ENCODE measurements at regions not wholly inside any gene's neighbourhood (a gene's known extent, or its start where the extent isn't known, plus 50 kb on each side); places are given as distances from the start of the nearest gene placed in this dataset.

GRCh38 chr9:124183772-124184171 is 74.0 kb upstream of the NEK6 start:
- H3K27me3 ChIP-seq: peaks cover 3% of the 10 kb centered on the region
- H3K27ac ChIP-seq: no peak overlapping the region

GRCh38 chr9:124185413-124185812 is 72.3 kb upstream of the NEK6 start:
- Histone ChIP-seq H3K9me3 (ENCODE audit: low read depth) (no peaks in the 10 kb centered on the region), H3K9me2 (replicated peaks; ENCODE audit: insufficient read depth) (no peaks in the 10 kb centered on the region), H3K4me2 (no peak overlapping the region), H2AFZ (no peak overlapping the region), H3K27me3 (peaks cover 3% of the 10 kb centered on the region), H3K4me1 (ENCODE audit: insufficient read depth) (no peaks in the 10 kb centered on the region), H3K36me3 (replicated peaks; ENCODE audit: insufficient read depth, low read depth) (no peaks in the 10 kb centered on the region), H3K79me2 (no peaks in the 10 kb centered on the region), H3K4me3 (no peak overlapping the region), H4K20me1 (ENCODE audit: insufficient read depth, poor library complexity, severe bottlenecking) (no peaks in the 10 kb centered on the region), H3K27ac (no peak overlapping the region)
- 89% methylated on average over 5 of the region's 5 CpGs for WGBS (ENCODE audit: low lambda C conversion rate, missing lambda C conversion rate)
- no peak for DNase-seq (ENCODE audit: low spot score)
- TF ChIP-seq, protein P1, sequence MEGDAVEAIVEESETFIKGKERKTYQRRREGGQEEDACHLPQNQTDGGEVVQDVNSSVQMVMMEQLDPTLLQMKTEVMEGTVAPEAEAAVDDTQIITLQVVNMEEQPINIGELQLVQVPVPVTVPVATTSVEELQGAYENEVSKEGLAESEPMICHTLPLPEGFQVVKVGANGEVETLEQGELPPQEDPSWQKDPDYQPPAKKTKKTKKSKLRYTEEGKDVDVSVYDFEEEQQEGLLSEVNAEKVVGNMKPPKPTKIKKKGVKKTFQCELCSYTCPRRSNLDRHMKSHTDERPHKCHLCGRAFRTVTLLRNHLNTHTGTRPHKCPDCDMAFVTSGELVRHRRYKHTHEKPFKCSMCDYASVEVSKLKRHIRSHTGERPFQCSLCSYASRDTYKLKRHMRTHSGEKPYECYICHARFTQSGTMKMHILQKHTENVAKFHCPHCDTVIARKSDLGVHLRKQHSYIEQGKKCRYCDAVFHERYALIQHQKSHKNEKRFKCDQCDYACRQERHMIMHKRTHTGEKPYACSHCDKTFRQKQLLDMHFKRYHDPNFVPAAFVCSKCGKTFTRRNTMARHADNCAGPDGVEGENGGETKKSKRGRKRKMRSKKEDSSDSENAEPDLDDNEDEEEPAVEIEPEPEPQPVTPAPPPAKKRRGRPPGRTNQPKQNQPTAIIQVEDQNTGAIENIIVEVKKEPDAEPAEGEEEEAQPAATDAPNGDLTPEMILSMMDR (IDR thresholded peaks at IDR 0.05; ENCODE audit: poor library complexity): no peak
- TF ChIP-seq EZH2phosphoT487 (IDR thresholded peaks at IDR 0.05; ENCODE audit: low read depth, severe bottlenecking, unreplicated experiment): no peak
- no peak for TF ChIP-seq EZH2 (IDR thresholded peaks at IDR 0.05; ENCODE audit: borderline replicate concordance)

More at GRCh38 chr9:124183772-124184171, 74.0 kb upstream of the NEK6 start:
- Histone ChIP-seq H3K36me3 (replicated peaks; ENCODE audit: insufficient read depth, low read depth) (no peaks in the 10 kb centered on the region), H2AFZ (no peak overlapping the region), H3K9me2 (replicated peaks; ENCODE audit: insufficient read depth) (no peaks in the 10 kb centered on the region), H3K4me3 (no peak overlapping the region), H4K20me1 (ENCODE audit: insufficient read depth, poor library complexity, severe bottlenecking) (no peaks in the 10 kb centered on the region), H3K4me1 (ENCODE audit: insufficient read depth) (no peaks in the 10 kb centered on the region), H3K79me2 (no peaks in the 10 kb centered on the region), H3K9me3 (ENCODE audit: low read depth) (no peaks in the 10 kb centered on the region), H3K4me2 (no peak overlapping the region)
- DNase-seq (ENCODE audit: low spot score): no peak
- WGBS (ENCODE audit: low lambda C conversion rate, missing lambda C conversion rate): 88% methylated on average over 3 of the region's 3 CpGs
- TF ChIP-seq EZH2 (IDR thresholded peaks at IDR 0.05; ENCODE audit: borderline replicate concordance) (no peak), EZH2phosphoT487 (IDR thresholded peaks at IDR 0.05; ENCODE audit: low read depth, severe bottlenecking, unreplicated experiment) (no peak)
- TF ChIP-seq, protein P1 (IDR thresholded peaks at IDR 0.05; ENCODE audit: poor library complexity): no peak

DNA sequence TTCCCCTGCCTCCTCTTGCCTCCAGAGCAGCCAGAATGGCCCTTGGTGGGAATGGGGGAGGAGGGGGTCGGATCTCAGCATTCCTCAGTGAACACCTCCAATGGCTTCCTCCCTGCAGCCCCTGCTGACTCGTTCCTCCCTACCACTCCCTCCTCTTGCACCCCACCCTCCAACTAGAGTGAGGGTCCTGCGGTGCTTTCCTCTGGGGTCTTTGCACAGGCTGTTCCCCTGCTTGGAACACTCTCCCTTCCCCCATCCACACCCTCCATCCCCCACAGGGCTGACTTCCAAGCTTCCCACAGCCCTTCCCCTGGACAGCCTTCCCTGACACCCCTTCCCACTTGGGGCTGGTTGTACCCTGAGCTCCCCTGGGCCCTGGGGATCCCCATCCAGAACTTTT is 70.4 kb upstream of the NEK6 start:
- Histone ChIP-seq H3K36me3 (replicated peaks; ENCODE audit: insufficient read depth, low read depth) (no peaks in the 10 kb centered on the region), H3K79me2 (no peaks in the 10 kb centered on the region), H3K27ac (no peak overlapping the region), H3K4me2 (no peak overlapping the region), H3K9me2 (replicated peaks; ENCODE audit: insufficient read depth) (no peaks in the 10 kb centered on the region), H3K4me1 (ENCODE audit: insufficient read depth) (no peaks in the 10 kb centered on the region), H2AFZ (no peak overlapping the region), H4K20me1 (ENCODE audit: insufficient read depth, poor library complexity, severe bottlenecking) (no peaks in the 10 kb centered on the region), H3K9me3 (ENCODE audit: low read depth) (no peaks in the 10 kb centered on the region), H3K4me3 (no peak overlapping the region), H3K27me3 (no peaks in the 10 kb centered on the region)
- WGBS (ENCODE audit: low lambda C conversion rate, missing lambda C conversion rate): 84% methylated on average over 3 of the region's 3 CpGs
- TF ChIP-seq, protein P1 (IDR thresholded peaks at IDR 0.05; ENCODE audit: poor library complexity): no peak
- TF ChIP-seq EZH2 (IDR thresholded peaks at IDR 0.05; ENCODE audit: borderline replicate concordance) (no peak), EZH2phosphoT487 (IDR thresholded peaks at IDR 0.05; ENCODE audit: low read depth, severe bottlenecking, unreplicated experiment) (no peak)
- DNase-seq (ENCODE audit: low spot score): no peak
